ENCODE measurements at regions not wholly inside any gene's neighbourhood (a gene's known extent, or its start where the extent isn't known, plus 50 kb on each side); places are given as distances from the start of the nearest gene placed in this dataset.

- H3K27ac ChIP-seq (ENCODE audit: low read depth in 2 of 2, low read length in 2 of 2), result no peak overlapping the region
- DNase-seq, result no peak
- no peak overlapping the region for H3K9ac ChIP-seq (ENCODE audit: low read length in 3 of 3)
- H3K27me3 ChIP-seq (ENCODE audit: control insufficient read depth, insufficient read depth, low read length), result no peaks in the 10 kb centered on the region
- no peaks in the 10 kb centered on the region for H3K36me3 ChIP-seq (ENCODE audit: control insufficient read depth in 2 of 3, insufficient read depth in 3 of 3, low read length in 3 of 3)
- no peaks in the 10 kb centered on the region for H3K4me1 ChIP-seq (ENCODE audit: control insufficient read depth in 2 of 3, insufficient read depth in 2 of 3, low read depth in 1 of 3, low read length in 3 of 3)
- FAIRE-seq, result no peak
- no peak for TF ChIP-seq CTCF (IDR thresholded peaks at IDR 0.05; ENCODE audit: borderline replicate concordance, extremely low read depth, insufficient read depth)
- intact Hi-C loops (cut with DNase I), result no loop called here
- H3K9me3 ChIP-seq (ENCODE audit: control insufficient read depth in 2 of 3, insufficient read depth in 1 of 3, low read length in 3 of 3), result no peaks in the 10 kb centered on the region
- H3K4me3 ChIP-seq (ENCODE audit: low read length in 3 of 3), result no peak overlapping the region
These were observed 101.1 kb upstream of the FRMD4A start for GRCh38 chr10:14431868-14432267.

- DNase-seq (no peak), FAIRE-seq (no peak)
- intact Hi-C loops (cut with DNase I), result no loop called here
- Histone ChIP-seq H3K27ac (ENCODE audit: low read depth in 2 of 2, low read length in 2 of 2) (no peak overlapping the region), H3K9ac (ENCODE audit: low read length in 3 of 3) (no peak overlapping the region), H3K36me3 (ENCODE audit: control insufficient read depth in 2 of 3, insufficient read depth in 3 of 3, low read length in 3 of 3) (no peaks in the 10 kb centered on the region), H3K4me3 (ENCODE audit: low read length in 3 of 3) (no peak overlapping the region), H3K4me1 (ENCODE audit: control insufficient read depth in 2 of 3, insufficient read depth in 2 of 3, low read depth in 1 of 3, low read length in 3 of 3) (no peaks in the 10 kb centered on the region), H3K9me3 (ENCODE audit: control insufficient read depth in 2 of 3, insufficient read depth in 1 of 3, low read length in 3 of 3) (no peaks in the 10 kb centered on the region), H3K27me3 (ENCODE audit: control insufficient read depth, insufficient read depth, low read length) (no peaks in the 10 kb centered on the region)
- no peak for TF ChIP-seq CTCF (IDR thresholded peaks at IDR 0.05; ENCODE audit: borderline replicate concordance, extremely low read depth, insufficient read depth)
These were observed 98.4 kb upstream of the FRMD4A start for GRCh38 chr10:14429043-14429700.

GRCh38 chr10:14425034-14425433, 94.3 kb upstream of the FRMD4A start:
- Histone ChIP-seq H3K4me1 (ENCODE audit: control insufficient read depth in 2 of 3, insufficient read depth in 2 of 3, low read depth in 1 of 3, low read length in 3 of 3) (no peaks in the 10 kb centered on the region), H3K27ac (ENCODE audit: low read depth in 2 of 2, low read length in 2 of 2) (no peak overlapping the region), H3K4me3 (ENCODE audit: low read length in 3 of 3) (no peak overlapping the region), H3K36me3 (ENCODE audit: control insufficient read depth in 2 of 3, insufficient read depth in 3 of 3, low read length in 3 of 3) (no peaks in the 10 kb centered on the region), H3K27me3 (ENCODE audit: control insufficient read depth, insufficient read depth, low read length) (no peaks in the 10 kb centered on the region), H3K9me3 (ENCODE audit: control insufficient read depth in 2 of 3, insufficient read depth in 1 of 3, low read length in 3 of 3) (no peaks in the 10 kb centered on the region), H3K9ac (ENCODE audit: low read length in 3 of 3) (no peak overlapping the region)
- DNase-seq (no peak), FAIRE-seq (no peak)
- intact Hi-C loops (cut with DNase I), result no loop called here
- no peak for TF ChIP-seq CTCF (IDR thresholded peaks at IDR 0.05; ENCODE audit: borderline replicate concordance, extremely low read depth, insufficient read depth)
